T47D (cell line): ENCODE measurements at regions not wholly inside any gene's neighbourhood (a gene's known extent, or its start where the extent isn't known, plus 50 kb on each side); places are given as distances from the start of the nearest gene placed in this dataset.

ENCODE experiments used
- DNase-seq, 2 experiments: peaks; one replicate each; pipeline versions ENCODE4 v3.0.0 to v3.0.0-alpha.2; 2011 to 2012; ENCODE audit warnings: low read depth in 1 of 2, low spot score in 1 of 2
- JUND ChIP-seq: IDR thresholded peaks from 2 replicates; pipeline ENCODE4 v1.6.1; 2012; ENCODE audit warnings: low read depth
- in situ Hi-C: cut with HindIII; loops from 2 replicates; pipeline ENCODE4 v1.10.0; 2016; ENCODE audit warnings: low sequenced_read_pairs, low pct_unique_long_range_greater_than_20kb

GRCh38 chr16:64596196-64596595 is 525.7 kb downstream of the CDH11 start:
- in situ Hi-C loops: no loop called here
- no peak for DNase-seq
- TF ChIP-seq JUND: no peak

GRCh38 chr16:64590513-64590912 is 531.4 kb downstream of the CDH11 start:
- no peak for DNase-seq
- no peak for TF ChIP-seq JUND
- in situ Hi-C loops: no loop called here

- no peak for TF ChIP-seq JUND
- no peak for DNase-seq
- in situ Hi-C loops: no loop called here
Observed at GRCh38 chr16:64589836-64590235, 532.0 kb downstream of the CDH11 start.

- in situ Hi-C loops: no loop called here
- DNase-seq: no peak
- TF ChIP-seq JUND: no peak
Observed at GRCh38 chr16:64586781-64587180, 535.1 kb downstream of the CDH11 start.

- no peak for DNase-seq
- no peak for TF ChIP-seq JUND
- in situ Hi-C loops: no loop called here
Observed at GRCh38 chr16:64585367-64585766, 536.5 kb downstream of the CDH11 start.

- TF ChIP-seq JUND: no peak
- no peak for DNase-seq
- in situ Hi-C loops: no loop called here
Observed at GRCh38 chr16:64580558-64580957, 541.3 kb downstream of the CDH11 start.

GRCh38 chr16:64579712-64580111 is 542.2 kb downstream of the CDH11 start:
- in situ Hi-C loops: no loop called here
- DNase-seq: no peak
- TF ChIP-seq JUND: no peak

- in situ Hi-C loops: no loop called here
- no peak for DNase-seq
- no peak for TF ChIP-seq JUND
Observed at GRCh38 chr16:64545768-64546167, 576.1 kb downstream of the CDH11 start.

GRCh38 chr16:64544859-64545258 is 577.0 kb downstream of the CDH11 start:
- in situ Hi-C loops: no loop called here
- no peak for TF ChIP-seq JUND

GRCh38 chr16:64543441-64543840 is 578.4 kb downstream of the CDH11 start:
- DNase-seq: no peak
- in situ Hi-C loops: no loop called here

More at GRCh38 chr16:64544859-64545258, 577.0 kb downstream of the CDH11 start:
- no peak for DNase-seq

GRCh38 chr16:64543031-64543430 is 578.8 kb downstream of the CDH11 start:
- no peak for DNase-seq
- in situ Hi-C loops: no loop called here
- no peak for TF ChIP-seq JUND

More at GRCh38 chr16:64543441-64543840, 578.4 kb downstream of the CDH11 start:
- no peak for TF ChIP-seq JUND

GRCh38 chr16:64542152-64542551 is 579.7 kb downstream of the CDH11 start:
- DNase-seq: no peak
- TF ChIP-seq JUND: no peak
- in situ Hi-C loops: no loop called here

GRCh38 chr16:64541621-64542020 is 580.2 kb downstream of the CDH11 start:
- no peak for TF ChIP-seq JUND
- no peak for DNase-seq
- in situ Hi-C loops: no loop called here

GRCh38 chr16:64540434-64540833 is 581.4 kb downstream of the CDH11 start:
- DNase-seq: no peak
- TF ChIP-seq JUND: no peak
- in situ Hi-C loops: no loop called here
